HFF-Myc (cell line): ENCODE measurements at regions not wholly inside any gene's neighbourhood (a gene's known extent, or its start where the extent isn't known, plus 50 kb on each side); places are given as distances from the start of the nearest gene placed in this dataset.

Source experiments
- DNase-seq: peaks from one replicate; pipeline ENCODE4 v3.0.0-alpha.2; 2011; ENCODE audit warnings: low read depth; ENCODE audit errors: extremely low read depth
- H3K4me3 ChIP-seq: replicated peaks from 2 replicates; pipeline ENCODE4 v1.5.1; 2011; ENCODE audit warnings: low read depth, mild to moderate bottlenecking, control low read depth, low read length
- CTCF ChIP-seq: IDR thresholded peaks from 2 replicates; pipeline ENCODE4 v1.5.1; 2012; ENCODE audit warnings: mild to moderate bottlenecking, low read depth, low read length, control low read depth; ENCODE audit errors: missing control alignments

DNA sequence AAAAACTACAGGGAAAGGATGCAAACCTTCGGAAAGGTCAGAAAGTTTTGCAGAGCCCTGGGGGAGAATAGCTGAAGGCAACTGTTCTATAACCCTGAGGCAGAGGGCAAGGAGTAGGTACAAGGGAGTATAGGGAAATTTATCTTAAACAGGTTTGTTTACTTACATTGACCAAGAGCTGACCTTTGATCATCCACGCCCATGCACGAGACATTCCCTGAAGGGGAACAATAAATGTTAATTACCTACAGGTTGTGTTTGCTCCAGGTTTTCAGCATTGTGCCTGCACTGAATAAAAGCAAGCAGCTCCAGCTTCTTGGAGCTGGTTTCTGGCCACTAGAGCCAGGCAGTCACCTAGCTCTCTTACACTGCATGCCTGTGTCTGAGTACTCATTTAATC is 524.5 kb upstream of the TGFBR2 start:
- DNase-seq, result no peak
- no peak for TF ChIP-seq CTCF
- no peak overlapping the region for H3K4me3 ChIP-seq

GRCh38 chr3:30082652-30083051 is 523.7 kb upstream of the TGFBR2 start:
- H3K4me3 ChIP-seq, result no peak overlapping the region
- no peak for DNase-seq
- TF ChIP-seq CTCF, result no peak

GRCh38 chr3:30083315-30083714 is 523.1 kb upstream of the TGFBR2 start:
- no peak for DNase-seq
- no peak overlapping the region for H3K4me3 ChIP-seq
- TF ChIP-seq CTCF, result no peak

DNA sequence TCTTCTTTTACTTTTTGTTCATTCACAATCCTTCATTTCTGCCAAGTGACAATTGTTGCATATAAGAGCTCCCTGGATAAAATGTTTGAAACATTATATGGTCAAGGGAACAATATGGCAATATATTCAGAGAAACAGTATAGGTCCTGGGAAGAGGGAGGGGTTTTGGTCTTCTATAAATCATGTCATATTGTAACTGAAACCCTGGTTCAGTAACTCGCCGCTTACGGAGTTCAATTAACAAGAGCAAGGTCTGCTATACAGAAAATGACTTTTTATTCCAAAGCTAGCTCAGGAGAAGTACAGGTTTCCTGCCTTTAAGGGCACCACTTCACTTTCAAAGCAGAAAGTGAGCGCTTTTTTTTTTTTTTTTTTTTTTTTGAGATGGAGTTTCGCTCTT is 522.1 kb upstream of the TGFBR2 start:
- no peak for TF ChIP-seq CTCF
- no peak for DNase-seq
- no peak overlapping the region for H3K4me3 ChIP-seq

- TF ChIP-seq CTCF, result no peak
- H3K4me3 ChIP-seq, result no peak overlapping the region
- DNase-seq, result no peak
Measured at GRCh38 chr3:30084971-30085403, 521.4 kb upstream of the TGFBR2 start.

GRCh38 chr3:30085486-30085885 is 520.9 kb upstream of the TGFBR2 start:
- no peak for DNase-seq
- no peak for TF ChIP-seq CTCF
- no peak overlapping the region for H3K4me3 ChIP-seq

DNA sequence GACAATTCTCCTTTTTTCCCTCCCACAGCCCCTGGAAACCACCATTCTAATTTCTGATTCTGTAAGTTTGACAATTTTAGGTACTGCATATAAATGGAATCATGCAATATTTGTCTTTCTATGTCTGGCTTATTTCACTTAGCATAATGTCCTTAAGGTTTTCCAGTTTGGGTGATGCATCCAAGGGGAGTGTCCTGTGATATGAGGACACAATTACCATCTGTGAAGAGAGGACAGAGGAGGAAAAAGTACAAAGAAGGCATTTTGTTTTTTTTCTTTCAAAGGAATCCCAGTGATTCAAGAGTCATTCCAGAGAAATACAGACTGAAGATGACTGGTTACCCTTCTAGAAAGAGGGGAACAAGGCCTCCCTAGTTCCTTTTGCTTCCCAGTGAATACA is 514.7 kb upstream of the TGFBR2 start:
- no peak for DNase-seq
- H3K4me3 ChIP-seq, result no peak overlapping the region
- no peak for TF ChIP-seq CTCF
